ENCODE measurements at regions not wholly inside any gene's neighbourhood (a gene's known extent, or its start where the extent isn't known, plus 50 kb on each side); places are given as distances from the start of the nearest gene placed in this dataset.
"Not testable (repeated sequence)": the region's sequence is repeated elsewhere in the genome, so short reads cannot be mapped to it uniquely, and the experiment has no call there.

DNA sequence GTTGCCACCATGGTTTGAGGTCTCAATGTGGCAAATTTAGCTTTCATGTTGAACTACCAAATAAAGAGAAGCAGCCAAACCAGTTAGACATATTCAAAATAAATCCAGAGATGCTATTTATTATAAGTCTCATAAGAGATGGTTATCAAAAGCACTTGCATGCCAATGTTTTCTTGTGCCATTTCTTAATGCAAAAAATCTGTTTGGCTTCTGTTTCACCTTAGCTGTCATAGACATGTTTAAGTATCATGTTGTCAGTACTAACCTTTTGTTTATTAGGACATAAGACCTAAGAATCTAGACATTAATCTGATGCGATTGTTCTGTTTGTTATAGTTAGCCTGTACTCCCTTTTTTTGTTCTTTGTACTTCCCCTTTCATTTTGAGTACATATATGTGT, 110.0 kb upstream of the FBXO28 start:
- in situ Hi-C loops (cut with HindIII; ENCODE audit: low pct_unique_long_range_greater_than_20kb, low sequenced_read_pairs); DNase-seq (ENCODE audit: low read depth, low spot score): not testable (repeated sequence)

DNA sequence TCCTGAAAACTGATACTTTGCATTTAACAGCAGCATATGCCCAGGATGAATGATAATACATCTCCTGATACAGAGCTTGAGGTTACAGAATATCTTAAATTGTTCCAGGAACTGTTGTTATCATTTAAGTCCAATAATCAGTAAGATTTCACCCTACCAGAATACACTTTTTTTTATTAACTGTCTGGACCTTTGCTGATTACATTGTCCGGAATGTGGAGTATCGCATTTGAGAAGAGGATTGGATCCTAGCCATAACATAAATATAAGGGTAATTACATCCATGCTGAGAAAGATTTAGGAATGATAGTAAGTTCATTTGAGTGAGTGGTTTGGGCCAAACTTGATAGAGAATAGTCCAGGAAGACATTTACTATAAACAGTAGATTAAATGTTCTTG, 112.2 kb upstream of the FBXO28 start:
- in situ Hi-C loops (cut with HindIII; ENCODE audit: low pct_unique_long_range_greater_than_20kb, low sequenced_read_pairs); DNase-seq (ENCODE audit: low read depth, low spot score): not testable (repeated sequence)

DNA sequence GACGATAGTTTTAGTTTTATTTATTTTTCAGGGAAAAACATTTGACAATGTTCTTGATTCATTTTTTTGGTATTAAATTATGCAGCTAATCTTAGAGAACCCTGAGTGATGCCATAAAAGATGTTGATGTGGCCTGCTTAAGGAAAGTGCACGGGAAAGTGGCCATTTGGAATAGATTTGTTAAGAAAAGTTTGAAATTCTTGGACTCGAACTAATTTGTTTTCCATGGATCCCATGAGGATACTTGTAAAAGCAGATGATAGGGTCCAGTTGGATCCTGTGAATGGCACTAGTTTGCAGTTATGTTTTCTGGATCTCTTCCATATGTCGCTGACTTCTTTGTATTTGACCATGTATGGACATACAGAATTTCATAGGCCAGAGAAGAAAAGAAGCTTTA, 114.2 kb upstream of the FBXO28 start:
- in situ Hi-C loops (cut with HindIII; ENCODE audit: low pct_unique_long_range_greater_than_20kb, low sequenced_read_pairs); DNase-seq (ENCODE audit: low read depth, low spot score): not testable (repeated sequence)

DNA sequence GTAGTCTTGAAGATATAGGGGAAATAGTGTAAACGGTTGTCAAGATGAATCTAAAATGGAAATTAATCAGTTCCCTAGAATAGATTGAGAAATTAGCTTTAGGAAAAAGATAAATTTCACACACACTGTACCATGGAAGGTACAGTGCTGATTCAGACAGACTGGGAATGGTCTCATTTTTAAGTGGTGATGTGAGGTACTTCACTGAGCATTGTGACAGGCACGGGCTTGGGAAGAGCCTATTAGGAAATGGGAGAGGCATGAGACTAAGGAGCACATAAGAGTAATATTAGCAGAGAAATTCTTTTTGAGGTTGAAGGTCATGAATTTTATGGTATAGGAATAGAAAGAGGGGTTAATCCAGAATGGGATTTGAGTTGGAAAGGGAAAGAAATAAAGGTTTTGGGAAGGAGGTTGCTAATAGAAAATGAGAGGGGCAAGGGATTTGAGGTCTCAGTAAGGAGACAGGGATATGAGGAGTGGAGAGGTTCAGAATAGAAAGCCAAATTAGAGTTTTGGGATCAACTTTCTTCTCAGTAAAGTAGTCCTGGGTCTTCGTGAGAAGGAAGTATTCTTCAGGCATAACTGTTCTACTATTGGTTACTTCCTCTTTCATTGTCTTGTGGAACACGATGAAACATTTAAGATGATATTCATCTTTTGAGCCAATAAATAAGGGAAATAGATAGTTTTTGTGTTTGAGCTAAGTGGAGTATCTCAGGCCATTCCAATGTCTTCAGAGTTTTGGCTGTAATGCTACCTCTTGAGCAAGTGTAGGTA, 115.0 kb upstream of the FBXO28 start:
- in situ Hi-C loops (cut with HindIII; ENCODE audit: low pct_unique_long_range_greater_than_20kb, low sequenced_read_pairs); DNase-seq (ENCODE audit: low read depth, low spot score): not testable (repeated sequence)

DNA sequence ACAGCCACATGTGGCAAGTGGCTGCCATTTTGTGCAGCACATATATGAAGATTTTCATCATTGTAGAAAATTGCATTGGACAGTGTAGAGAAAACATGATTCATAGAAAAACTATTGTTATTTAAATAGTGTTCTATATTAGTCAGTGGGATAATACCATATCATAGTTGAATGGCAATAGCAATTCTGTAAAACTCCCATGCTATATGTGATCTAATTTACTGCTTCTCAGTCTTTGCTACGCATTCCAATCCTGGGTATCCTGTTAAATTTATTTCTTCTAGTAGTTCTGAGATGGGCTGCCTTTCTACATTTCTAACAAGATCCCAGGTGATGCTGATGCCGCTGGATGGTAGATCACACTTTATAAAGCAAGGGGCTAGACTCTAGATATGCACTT, 117.5 kb upstream of the FBXO28 start:
- DNase-seq (ENCODE audit: low read depth, low spot score); in situ Hi-C loops (cut with HindIII; ENCODE audit: low pct_unique_long_range_greater_than_20kb, low sequenced_read_pairs): not testable (repeated sequence)

DNA sequence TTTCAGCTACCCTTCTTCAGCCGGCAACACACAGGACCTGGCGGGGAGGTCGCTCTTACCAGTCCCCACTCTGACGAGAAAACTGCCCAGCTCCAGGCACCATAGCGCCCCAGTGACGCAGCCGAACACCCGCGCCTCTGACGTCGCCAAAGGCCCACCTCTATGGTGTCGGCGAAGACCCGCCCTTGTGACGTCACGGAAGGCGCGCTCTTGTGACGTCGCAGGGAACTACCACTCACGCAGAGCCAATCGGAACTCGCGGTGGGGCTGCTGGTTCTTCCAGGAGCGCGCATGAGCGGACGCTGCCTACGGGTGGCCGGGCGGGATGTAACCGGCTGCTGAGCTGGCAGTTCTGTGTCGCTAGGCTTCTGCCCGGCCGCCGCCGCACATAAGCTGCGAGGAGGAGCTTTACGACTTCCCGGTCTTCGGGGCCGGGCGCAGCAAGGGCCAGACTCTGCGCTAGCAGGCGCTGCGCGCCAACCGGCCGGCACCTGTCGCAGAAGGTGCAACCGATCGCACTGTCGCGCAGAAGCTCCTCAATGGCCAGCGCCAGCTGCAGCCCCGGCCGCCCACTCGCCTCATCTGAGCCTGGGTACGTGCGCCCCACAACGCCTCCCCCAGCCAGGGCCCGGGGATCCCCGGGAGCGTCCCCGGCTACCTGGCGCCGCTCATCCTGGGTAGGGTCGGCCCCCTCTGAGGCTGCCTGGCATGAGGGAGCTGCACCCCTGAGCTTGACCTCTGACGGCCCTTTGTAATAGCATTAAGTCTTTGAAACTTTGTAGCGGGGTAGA, 121.3 kb upstream of the FBXO28 start:
- peak; percentile 98 for DNase-seq (ENCODE audit: low read depth, low spot score)
- in situ Hi-C loops (cut with HindIII; ENCODE audit: low pct_unique_long_range_greater_than_20kb, low sequenced_read_pairs), result not testable (repeated sequence)

DNA sequence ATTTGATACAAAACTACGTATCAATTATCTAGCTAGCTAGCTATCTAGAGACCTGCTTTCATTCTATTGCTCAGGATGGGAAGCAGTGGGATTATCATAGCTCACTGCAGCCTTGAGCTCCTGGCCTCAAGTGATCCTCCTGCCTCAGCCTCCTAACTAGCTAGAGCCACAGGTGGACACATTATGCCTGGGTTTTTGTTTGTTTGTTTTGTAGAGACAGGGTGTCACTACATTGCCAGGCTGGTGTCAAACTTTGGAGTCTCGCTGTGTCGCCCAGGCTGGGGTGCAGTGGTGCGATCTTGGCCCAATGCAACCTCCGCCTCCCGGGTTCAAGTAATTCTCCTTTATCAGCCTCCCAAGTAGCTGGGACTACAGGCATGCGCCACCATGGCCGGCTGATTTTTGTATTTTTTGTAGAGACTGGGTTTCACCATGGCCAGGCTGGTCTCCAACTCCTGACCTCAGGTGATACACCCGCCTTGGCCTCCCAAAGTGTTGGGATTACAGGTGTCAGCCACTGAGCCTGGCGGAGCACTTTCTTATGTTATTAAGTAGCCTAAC, 122.5 kb upstream of the FBXO28 start:
- in situ Hi-C loops (cut with HindIII; ENCODE audit: low pct_unique_long_range_greater_than_20kb, low sequenced_read_pairs); DNase-seq (ENCODE audit: low read depth, low spot score): not testable (repeated sequence)

DNA sequence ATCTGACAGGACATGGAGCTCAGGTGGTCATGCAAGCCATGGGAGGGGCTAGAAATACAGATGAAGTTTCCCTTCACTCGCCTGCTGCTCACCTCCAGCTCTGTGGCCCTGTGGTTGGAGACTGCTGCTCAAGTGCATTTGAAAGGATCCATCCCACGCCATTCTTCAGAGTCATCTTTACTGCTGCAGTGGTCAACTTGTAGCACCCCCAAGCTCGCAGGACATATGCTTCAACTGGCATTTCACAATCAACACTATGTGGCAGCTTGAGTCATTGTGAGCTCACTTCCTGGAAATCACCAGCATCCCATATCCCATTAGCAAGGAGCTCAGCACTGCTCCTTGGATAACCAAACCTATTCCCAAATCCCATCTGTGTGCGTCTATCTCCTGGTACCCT, 116.2 kb upstream of the TP53BP2 start:
- in situ Hi-C loops (cut with HindIII; ENCODE audit: low pct_unique_long_range_greater_than_20kb, low sequenced_read_pairs); DNase-seq (ENCODE audit: low read depth, low spot score): not testable (repeated sequence)

DNA sequence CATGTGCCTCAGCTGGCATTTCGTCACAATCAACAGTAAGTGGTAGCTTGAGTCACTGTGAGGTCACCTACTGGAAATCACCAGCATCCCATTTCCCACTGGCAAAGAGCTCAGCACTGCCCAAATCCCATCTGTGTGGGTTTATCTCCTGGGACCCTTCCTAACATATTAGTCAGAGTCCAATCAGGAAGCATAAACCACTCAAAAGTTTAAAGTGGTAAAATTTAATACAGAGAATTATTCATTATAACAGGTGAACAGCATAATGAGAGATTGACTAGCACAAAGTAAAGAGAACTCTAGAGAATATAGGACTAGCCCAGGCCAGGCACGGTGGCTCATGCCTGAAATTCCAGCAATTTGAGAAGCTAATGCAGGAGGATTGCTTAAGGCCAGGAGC, 107.1 kb upstream of the TP53BP2 start:
- in situ Hi-C loops (cut with HindIII; ENCODE audit: low pct_unique_long_range_greater_than_20kb, low sequenced_read_pairs); DNase-seq (ENCODE audit: low read depth, low spot score): not testable (repeated sequence)

DNA sequence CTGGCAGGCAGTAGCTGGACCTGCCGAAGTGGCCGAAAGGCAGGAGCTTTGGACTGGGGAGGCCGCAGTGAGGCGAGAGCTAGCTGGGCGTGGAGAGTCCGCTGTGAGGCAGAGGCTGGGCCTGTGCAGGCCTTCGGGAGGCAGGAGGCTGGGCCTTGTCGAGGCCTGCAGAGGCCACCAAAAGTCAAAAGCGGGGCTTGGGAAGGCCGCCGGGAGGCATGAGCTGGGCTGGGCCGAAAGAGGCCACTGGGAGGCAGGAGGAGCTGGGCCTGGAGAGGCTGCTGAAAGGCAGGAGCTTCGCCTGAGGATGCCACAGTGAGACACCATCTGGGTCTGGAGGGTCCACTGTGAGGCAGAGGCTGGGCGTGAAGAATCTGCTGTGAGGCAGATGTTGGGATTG, 105.8 kb upstream of the TP53BP2 start:
- in situ Hi-C loops (cut with HindIII; ENCODE audit: low pct_unique_long_range_greater_than_20kb, low sequenced_read_pairs); DNase-seq (ENCODE audit: low read depth, low spot score): not testable (repeated sequence)

DNA sequence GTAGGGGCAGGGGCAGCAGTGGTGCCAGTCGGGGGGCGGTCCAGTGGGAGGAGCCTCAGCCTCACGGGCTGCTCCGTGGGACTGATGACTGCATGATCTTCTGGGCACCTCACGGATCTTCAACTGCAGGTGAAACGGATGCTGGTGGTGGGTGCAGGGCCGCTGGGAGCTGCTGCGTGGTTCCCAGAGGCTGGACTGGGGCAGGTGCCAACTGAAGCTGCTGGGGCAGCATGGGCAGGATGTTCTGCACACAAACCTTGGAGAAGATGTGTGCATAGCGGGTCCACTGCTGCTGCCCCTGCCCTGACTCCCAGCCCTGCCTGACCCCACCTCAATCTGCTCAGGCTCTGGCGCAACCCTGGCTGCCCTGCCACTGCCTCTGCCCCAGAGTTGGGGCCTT, 104.2 kb upstream of the TP53BP2 start:
- DNase-seq (ENCODE audit: low read depth, low spot score); in situ Hi-C loops (cut with HindIII; ENCODE audit: low pct_unique_long_range_greater_than_20kb, low sequenced_read_pairs): not testable (repeated sequence)

DNA sequence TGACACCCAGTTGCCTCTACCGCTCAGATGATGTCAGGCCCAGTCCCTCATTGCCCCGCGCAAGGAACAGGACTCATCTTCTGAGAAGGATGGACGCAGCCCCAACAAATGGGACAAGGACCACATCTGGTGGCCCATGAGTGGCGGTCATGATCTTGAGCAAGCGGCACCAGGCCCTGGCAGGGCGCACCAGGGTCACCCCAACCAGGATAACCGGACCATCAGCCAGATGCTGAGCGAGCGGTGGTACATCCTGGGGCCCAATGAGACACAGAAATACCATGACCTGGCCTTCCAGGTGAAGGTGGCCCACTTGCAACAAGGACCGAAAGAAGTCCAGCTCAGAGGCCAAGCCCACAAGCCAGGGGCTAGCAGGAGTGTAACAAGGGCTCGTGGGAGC, 102.3 kb upstream of the TP53BP2 start:
- DNase-seq (ENCODE audit: low read depth, low spot score); in situ Hi-C loops (cut with HindIII; ENCODE audit: low pct_unique_long_range_greater_than_20kb, low sequenced_read_pairs): not testable (repeated sequence)

DNA sequence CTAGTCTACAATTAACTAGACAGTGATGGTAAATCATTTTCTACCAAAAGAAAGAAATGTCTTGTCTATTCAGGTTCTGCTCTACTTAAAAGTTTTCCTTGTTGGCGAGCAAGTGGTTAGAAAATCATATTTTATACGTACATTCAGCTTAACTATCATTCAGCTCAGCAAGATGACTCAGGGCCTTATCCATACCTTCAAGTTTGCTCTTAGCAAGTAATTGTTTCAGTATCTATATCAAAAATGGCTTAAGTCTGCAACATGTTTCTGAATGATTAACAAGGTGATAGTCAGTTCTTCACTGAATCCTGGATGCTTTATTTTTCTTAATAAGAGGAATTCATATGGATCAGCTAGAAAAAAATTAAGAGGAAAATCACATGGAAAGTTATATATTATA, 90.8 kb upstream of the TP53BP2 start:
- DNase-seq (ENCODE audit: low read depth, low spot score); in situ Hi-C loops (cut with HindIII; ENCODE audit: low pct_unique_long_range_greater_than_20kb, low sequenced_read_pairs): not testable (repeated sequence)

DNA sequence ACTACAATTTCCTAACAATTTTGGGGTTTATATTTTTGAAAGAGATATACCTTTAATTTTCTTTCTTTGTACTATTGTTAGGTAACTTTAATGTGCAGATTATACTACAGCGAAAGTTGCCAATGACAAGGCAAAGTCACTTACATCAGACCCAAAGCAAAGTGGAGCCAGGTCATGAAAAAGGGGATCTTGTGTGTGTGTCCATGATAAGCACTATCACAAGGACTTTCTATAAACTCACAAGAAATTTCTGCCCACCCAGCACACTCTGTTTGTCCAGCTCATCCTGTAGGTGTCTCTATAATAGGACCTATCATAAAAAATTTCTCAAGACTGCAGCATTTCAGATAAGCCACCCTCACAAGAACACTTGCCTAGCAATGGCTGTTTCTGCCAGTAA, 85.7 kb upstream of the TP53BP2 start:
- DNase-seq (ENCODE audit: low read depth, low spot score); in situ Hi-C loops (cut with HindIII; ENCODE audit: low pct_unique_long_range_greater_than_20kb, low sequenced_read_pairs): not testable (repeated sequence)

DNA sequence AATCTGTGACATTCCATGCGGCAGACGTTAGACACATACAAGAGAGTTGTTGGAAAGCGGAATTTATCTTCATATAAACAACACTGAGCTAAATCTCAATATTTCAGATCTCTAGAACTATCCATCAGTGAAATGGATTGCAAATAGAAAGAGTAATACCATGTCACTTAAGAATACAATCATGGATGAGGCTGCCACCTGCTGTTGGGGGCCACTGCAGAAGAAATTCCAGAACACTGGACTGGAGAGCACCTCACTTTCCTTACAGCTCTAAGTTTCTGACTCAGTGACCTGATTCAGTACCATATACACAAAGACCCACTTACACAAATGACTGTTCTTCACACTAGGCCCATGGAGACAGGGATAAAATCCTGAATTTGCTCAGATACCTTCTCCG, 75.1 kb upstream of the TP53BP2 start:
- in situ Hi-C loops (cut with HindIII; ENCODE audit: low pct_unique_long_range_greater_than_20kb, low sequenced_read_pairs); DNase-seq (ENCODE audit: low read depth, low spot score): not testable (repeated sequence)

DNA sequence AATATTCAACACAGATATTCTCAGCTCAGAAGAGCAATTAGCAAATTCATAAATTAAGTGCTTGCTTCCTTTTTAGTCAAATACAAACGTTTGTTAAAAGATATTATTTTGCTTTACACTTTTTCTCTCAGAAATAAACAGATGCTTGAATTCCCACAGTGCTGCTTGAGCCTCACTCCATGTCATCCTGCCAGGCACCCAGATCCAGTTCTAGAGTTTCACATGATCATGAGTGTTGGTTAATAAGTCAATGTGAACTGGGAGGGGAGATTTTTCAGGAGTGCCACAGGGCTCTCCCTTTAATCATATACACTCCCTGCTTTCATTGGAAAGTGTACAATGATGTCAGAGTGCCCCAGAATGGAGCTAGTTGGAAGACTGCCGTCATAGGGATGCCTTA, 69.7 kb upstream of the TP53BP2 start:
- in situ Hi-C loops (cut with HindIII; ENCODE audit: low pct_unique_long_range_greater_than_20kb, low sequenced_read_pairs); DNase-seq (ENCODE audit: low read depth, low spot score): not testable (repeated sequence)

DNA sequence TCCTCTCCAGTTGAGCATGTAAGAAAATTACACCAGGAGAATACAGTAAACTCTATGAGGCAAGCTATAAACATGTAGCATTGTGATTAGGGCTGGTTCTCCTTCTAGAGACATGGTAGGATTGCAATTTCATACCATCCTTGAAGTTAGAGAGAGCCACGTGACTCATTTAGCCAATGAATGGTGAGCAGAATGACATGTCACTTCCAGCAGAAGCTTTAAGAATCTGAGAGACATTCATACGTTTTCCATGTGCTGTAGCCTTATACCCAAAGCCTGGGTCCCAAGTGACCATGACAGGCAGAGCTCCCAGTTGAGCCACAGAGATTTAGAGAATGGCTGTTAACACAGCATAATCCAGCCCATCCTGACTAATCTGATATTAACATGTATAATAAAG, 68.0 kb upstream of the TP53BP2 start:
- DNase-seq (ENCODE audit: low read depth, low spot score); in situ Hi-C loops (cut with HindIII; ENCODE audit: low pct_unique_long_range_greater_than_20kb, low sequenced_read_pairs): not testable (repeated sequence)

DNA sequence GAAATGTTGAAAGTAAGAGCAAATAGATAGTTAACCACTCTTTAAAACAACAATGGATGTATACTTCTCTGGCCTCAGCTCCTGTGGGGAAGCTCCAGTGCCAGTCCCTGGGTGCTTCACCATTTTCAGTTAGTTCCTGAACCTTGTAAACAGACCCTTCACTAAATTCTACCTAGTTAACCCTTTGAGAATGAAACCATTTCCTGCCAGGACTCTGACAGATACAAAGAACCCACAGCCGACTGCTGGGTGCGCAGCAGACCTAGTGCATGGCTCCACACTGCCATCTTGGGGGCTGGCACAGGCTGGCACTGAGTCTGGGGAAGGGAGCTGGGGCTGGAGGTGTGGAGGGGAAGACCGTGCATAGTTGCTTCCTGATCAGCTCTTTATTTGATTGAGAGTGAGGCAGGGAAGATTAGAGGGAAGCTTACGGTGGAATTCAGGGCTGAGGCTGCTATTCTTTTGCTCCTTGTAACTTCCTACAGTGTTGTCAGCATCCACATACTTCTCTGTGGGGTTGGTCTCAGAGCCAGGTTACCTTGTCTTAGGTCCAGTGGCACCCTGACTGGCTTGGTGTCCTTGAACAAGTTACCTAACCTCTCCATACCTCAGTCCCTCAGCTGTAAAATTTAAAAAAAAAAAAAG, 62.3 kb upstream of the TP53BP2 start:
- in situ Hi-C loops (cut with HindIII; ENCODE audit: low pct_unique_long_range_greater_than_20kb, low sequenced_read_pairs); DNase-seq (ENCODE audit: low read depth, low spot score): not testable (repeated sequence)

Data from SK-MEL-5 (cell line).